Neural cell (in vitro differentiated cells): ENCODE measurements at regions not wholly inside any gene's neighbourhood (a gene's known extent, or its start where the extent isn't known, plus 50 kb on each side); places are given as distances from the start of the nearest gene placed in this dataset.

Source experiments
- EP300 ChIP-seq: fragments of 450-650 bp; conservative IDR thresholded peaks from 2 replicates; pipeline ENCODE4 v1.6.1; 2014; ENCODE audit warnings: antibody characterized with exemption, mild to moderate bottlenecking, moderate library complexity; ENCODE audit not compliant: poor library complexity, severe bottlenecking
- EZH2 ChIP-seq: fragments of 200-600, 300-800 bp; shearing (Covaris generic), sonication (generic); IDR thresholded peaks from 2 replicates; pipeline ENCODE4 v1.6.1; 2014; ENCODE audit warnings: antibody characterized with exemption, low read length, borderline replicate concordance, mild to moderate bottlenecking; ENCODE audit not compliant: insufficient read depth, poor library complexity, severe bottlenecking
- MXI1 ChIP-seq: fragments of 450-650 bp; conservative IDR thresholded peaks from 2 replicates; pipeline ENCODE4 v1.6.1; 2014; ENCODE audit warnings: antibody characterized with exemption, mild to moderate bottlenecking; ENCODE audit not compliant: poor library complexity, severe bottlenecking
- POLR2AphosphoS5 ChIP-seq: IDR thresholded peaks from 2 replicates; pipeline ENCODE4 v1.6.1; 2012
- SMC3 ChIP-seq: fragments of 450-650 bp; conservative IDR thresholded peaks from 2 replicates; pipeline ENCODE4 v1.6.1; 2014; ENCODE audit warnings: antibody characterized with exemption, mild to moderate bottlenecking, moderate library complexity; ENCODE audit not compliant: poor library complexity
- TF ChIP-seq, protein P1 (sequence below): fragments of 450-650 bp; IDR thresholded peaks from 2 replicates; pipeline ENCODE4 v1.5.1; 2014; ENCODE audit warnings: antibody characterized with exemption, mild to moderate bottlenecking, moderate library complexity; ENCODE audit not compliant: poor library complexity, severe bottlenecking
- TF ChIP-seq, protein P2 (sequence below): IDR thresholded peaks from 2 replicates; pipeline ENCODE4 v1.6.1; 2012; ENCODE audit warnings: borderline replicate concordance

DNA sequence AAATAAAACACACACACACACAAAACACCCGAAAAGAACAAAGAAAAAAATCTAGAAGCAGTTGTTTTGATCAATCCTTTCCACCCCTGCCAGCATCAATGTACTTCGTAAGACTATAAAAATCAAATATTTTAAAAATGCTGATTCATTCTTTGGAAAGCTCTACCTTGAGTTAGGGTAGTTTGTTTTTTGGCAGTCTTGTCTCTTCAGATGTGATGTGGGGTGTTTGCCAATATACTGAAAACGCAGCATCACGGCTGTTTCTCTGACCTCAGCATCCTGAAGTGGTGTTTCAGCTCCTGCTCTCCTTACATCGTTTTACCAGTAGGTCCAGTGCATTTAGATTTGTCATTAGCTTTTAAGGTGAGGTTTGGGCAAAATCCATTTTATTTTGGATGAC lies 526.0 kb downstream of the UTRN start:
- TF ChIP-seq, protein P1, sequence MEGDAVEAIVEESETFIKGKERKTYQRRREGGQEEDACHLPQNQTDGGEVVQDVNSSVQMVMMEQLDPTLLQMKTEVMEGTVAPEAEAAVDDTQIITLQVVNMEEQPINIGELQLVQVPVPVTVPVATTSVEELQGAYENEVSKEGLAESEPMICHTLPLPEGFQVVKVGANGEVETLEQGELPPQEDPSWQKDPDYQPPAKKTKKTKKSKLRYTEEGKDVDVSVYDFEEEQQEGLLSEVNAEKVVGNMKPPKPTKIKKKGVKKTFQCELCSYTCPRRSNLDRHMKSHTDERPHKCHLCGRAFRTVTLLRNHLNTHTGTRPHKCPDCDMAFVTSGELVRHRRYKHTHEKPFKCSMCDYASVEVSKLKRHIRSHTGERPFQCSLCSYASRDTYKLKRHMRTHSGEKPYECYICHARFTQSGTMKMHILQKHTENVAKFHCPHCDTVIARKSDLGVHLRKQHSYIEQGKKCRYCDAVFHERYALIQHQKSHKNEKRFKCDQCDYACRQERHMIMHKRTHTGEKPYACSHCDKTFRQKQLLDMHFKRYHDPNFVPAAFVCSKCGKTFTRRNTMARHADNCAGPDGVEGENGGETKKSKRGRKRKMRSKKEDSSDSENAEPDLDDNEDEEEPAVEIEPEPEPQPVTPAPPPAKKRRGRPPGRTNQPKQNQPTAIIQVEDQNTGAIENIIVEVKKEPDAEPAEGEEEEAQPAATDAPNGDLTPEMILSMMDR: no peak
- TF ChIP-seq EZH2: no peak
- no peak for TF ChIP-seq POLR2AphosphoS5
- TF ChIP-seq, protein P2, sequence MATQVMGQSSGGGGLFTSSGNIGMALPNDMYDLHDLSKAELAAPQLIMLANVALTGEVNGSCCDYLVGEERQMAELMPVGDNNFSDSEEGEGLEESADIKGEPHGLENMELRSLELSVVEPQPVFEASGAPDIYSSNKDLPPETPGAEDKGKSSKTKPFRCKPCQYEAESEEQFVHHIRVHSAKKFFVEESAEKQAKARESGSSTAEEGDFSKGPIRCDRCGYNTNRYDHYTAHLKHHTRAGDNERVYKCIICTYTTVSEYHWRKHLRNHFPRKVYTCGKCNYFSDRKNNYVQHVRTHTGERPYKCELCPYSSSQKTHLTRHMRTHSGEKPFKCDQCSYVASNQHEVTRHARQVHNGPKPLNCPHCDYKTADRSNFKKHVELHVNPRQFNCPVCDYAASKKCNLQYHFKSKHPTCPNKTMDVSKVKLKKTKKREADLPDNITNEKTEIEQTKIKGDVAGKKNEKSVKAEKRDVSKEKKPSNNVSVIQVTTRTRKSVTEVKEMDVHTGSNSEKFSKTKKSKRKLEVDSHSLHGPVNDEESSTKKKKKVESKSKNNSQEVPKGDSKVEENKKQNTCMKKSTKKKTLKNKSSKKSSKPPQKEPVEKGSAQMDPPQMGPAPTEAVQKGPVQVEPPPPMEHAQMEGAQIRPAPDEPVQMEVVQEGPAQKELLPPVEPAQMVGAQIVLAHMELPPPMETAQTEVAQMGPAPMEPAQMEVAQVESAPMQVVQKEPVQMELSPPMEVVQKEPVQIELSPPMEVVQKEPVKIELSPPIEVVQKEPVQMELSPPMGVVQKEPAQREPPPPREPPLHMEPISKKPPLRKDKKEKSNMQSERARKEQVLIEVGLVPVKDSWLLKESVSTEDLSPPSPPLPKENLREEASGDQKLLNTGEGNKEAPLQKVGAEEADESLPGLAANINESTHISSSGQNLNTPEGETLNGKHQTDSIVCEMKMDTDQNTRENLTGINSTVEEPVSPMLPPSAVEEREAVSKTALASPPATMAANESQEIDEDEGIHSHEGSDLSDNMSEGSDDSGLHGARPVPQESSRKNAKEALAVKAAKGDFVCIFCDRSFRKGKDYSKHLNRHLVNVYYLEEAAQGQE: no peak
- no peak for TF ChIP-seq SMC3
- TF ChIP-seq MXI1: no peak
- no peak for TF ChIP-seq EP300
